ENCODE measurements at regions not wholly inside any gene's neighbourhood (a gene's known extent, or its start where the extent isn't known, plus 50 kb on each side); places are given as distances from the start of the nearest gene placed in this dataset.

DNA sequence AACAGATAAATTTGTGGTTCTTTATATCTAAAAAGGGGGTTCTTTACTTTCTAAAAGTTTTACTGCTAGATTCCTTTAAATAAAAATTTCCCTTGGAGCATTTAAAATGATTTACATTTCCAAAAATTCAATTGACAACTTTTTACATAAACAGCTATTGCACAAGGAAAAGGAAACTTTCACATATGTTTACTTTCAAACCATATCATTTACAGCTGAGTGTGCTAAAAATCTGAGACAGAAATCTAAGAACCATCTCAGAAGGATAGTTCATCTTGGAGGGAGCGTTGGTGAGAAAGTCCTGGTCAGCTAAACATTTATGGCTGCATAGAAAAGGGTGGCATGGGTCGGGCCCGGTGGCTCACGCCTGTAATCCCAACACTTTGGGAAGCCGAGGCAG is 235.4 kb downstream of the DTWD2 start:
- Mint-ChIP-seq H3K4me1 (no peaks in the 10 kb centered on the region), H3K27ac (no peak overlapping the region), H3K4me3 (no peak overlapping the region), H3K27me3 (ENCODE audit: insufficient read depth, low read depth, poor library complexity) (no peaks in the 10 kb centered on the region), H3K9me3 (peaks cover 3% of the 10 kb centered on the region; the same call in 2 of the 3 replicates), H3K36me3 (ENCODE audit: low read depth) (no peaks in the 10 kb centered on the region)
- no peaks in the 10 kb centered on the region for H3K4me1 ChIP-seq (ENCODE audit: insufficient read depth)
- ATAC-seq: no peak
- H3K27me3 ChIP-seq (ENCODE audit: insufficient read depth): no peaks in the 10 kb centered on the region
- no peak for DNase-seq (ENCODE audit: low spot score)
- no peak overlapping the region for H3K4me3 ChIP-seq
- H4K20me1 ChIP-seq (replicated peaks; ENCODE audit: insufficient read depth): no peaks in the 10 kb centered on the region
- no peak overlapping the region for H2AFZ ChIP-seq
- TF ChIP-seq CREB1 (CRISPR knock-in tag; IDR thresholded peaks at IDR 0.05; ENCODE audit: low read depth): no peak
- TF ChIP-seq REST (IDR thresholded peaks at IDR 0.05; ENCODE audit: unreplicated experiment): no peak
- TF ChIP-seq CTCF (conservative IDR thresholded peaks at IDR 0.05; ENCODE audit: low read depth in 2 of 2): no peak
- no peak for TF ChIP-seq ZNF462 (CRISPR knock-in tag; IDR thresholded peaks at IDR 0.05)
- TF ChIP-seq ETS1 (IDR thresholded peaks at IDR 0.05): no peak
- TF ChIP-seq STAT1 (IDR thresholded peaks at IDR 0.05; ENCODE audit: unreplicated experiment): no peak
- TF ChIP-seq ZNF331 (CRISPR knock-in tag; IDR thresholded peaks at IDR 0.05; ENCODE audit: low read depth): no peak
- TF ChIP-seq NANOG (IDR thresholded peaks at IDR 0.05; ENCODE audit: borderline replicate concordance): no peak
- TF ChIP-seq EZH2phosphoT487 (IDR thresholded peaks at IDR 0.05; ENCODE audit: unreplicated experiment): no peak
- TF ChIP-seq JUNB (IDR thresholded peaks at IDR 0.05; ENCODE audit: unreplicated experiment): no peak
- TF ChIP-seq EZH2 (IDR thresholded peaks at IDR 0.05; ENCODE audit: low read depth, unreplicated experiment): no peak
- TF ChIP-seq POLR2AphosphoS5 (IDR thresholded peaks at IDR 0.05; ENCODE audit: low read depth): no peak
- TF ChIP-seq ZNF114 (CRISPR knock-in tag; IDR thresholded peaks at IDR 0.05): no peak
- peaks cover 6% of the 10 kb centered on the region; the same call in 1 of the 2 replicates for H3K9me2 ChIP-seq (ENCODE audit: insufficient read depth)
- no peaks in the 10 kb centered on the region for H3K36me3 ChIP-seq (ENCODE audit: insufficient read depth)
- no peaks in the 10 kb centered on the region for H3F3A ChIP-seq (replicated peaks; ENCODE audit: low read depth)
- no peak overlapping the region for H3K4me2 ChIP-seq
- no peaks in the 10 kb centered on the region for H3K79me2 ChIP-seq (replicated peaks; ENCODE audit: insufficient read depth)
- no peak overlapping the region for H3K27ac ChIP-seq (ENCODE audit: low read depth)

Data from GM23338 (cell line).